C4-2B (cell line): ENCODE measurements at regions not wholly inside any gene's neighbourhood (a gene's known extent, or its start where the extent isn't known, plus 50 kb on each side); places are given as distances from the start of the nearest gene placed in this dataset.
"Not testable (repeated sequence)": the region's sequence is repeated elsewhere in the genome, so short reads cannot be mapped to it uniquely, and the experiment has no call there.

Experiments
- H3K27ac ChIP-seq: fragments of 450-650 bp; 2 replicates; pipeline ENCODE4 v1.5.1; 2017
- ZFX ChIP-seq: fragments of 450-650 bp; IDR thresholded peaks from 2 replicates; pipeline ENCODE4 v1.6.1; 2017
- TF ChIP-seq, protein P1 (sequence below): fragments of 450-650 bp; conservative IDR thresholded peaks from 2 replicates; pipeline ENCODE4 v1.5.1; 2017; ENCODE audit warnings: mild to moderate bottlenecking

DNA sequence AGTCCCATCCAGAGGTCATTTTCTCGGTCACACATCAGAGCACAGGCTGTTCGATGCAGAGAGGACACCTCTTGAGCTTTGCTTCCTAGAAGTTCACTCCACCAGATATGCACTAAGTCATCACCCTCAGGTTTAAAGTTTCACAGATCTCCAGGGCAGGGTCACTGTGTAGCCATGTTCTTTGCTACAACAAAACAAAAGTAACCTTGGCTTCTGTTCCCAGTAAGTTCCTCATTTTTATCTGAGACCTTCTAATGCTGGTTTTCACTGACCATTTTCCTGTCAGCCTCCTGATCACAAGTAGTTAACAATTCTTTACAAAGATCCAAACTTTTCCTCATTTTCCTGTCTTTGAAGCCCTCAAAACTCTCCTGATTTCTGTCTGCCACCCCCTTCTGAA, 97.5 kb upstream of the CTSV start:
- H3K27ac ChIP-seq, result no peak overlapping the region
- TF ChIP-seq ZFX, result no peak
- TF ChIP-seq, protein P1, sequence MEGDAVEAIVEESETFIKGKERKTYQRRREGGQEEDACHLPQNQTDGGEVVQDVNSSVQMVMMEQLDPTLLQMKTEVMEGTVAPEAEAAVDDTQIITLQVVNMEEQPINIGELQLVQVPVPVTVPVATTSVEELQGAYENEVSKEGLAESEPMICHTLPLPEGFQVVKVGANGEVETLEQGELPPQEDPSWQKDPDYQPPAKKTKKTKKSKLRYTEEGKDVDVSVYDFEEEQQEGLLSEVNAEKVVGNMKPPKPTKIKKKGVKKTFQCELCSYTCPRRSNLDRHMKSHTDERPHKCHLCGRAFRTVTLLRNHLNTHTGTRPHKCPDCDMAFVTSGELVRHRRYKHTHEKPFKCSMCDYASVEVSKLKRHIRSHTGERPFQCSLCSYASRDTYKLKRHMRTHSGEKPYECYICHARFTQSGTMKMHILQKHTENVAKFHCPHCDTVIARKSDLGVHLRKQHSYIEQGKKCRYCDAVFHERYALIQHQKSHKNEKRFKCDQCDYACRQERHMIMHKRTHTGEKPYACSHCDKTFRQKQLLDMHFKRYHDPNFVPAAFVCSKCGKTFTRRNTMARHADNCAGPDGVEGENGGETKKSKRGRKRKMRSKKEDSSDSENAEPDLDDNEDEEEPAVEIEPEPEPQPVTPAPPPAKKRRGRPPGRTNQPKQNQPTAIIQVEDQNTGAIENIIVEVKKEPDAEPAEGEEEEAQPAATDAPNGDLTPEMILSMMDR, result no peak

DNA sequence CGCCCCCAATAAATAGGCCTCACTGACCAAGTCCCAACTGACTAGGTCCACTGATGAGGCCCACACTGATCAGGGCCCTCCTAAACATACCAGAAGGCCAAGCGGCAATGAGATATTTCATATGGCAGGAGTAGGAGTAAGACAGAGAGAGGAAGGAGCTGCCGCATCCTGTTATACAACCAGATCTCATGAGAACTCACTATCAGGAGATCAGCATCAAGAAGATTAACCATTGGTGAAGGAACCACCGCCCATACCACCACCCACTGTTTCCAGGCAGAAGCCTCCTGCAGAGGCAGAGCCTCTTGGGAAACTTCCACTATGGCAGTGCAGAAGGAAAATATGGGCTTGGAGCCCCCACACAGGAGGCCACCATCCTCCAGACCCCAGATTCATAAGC, 95.0 kb upstream of the CTSV start:
- not testable (repeated sequence) for H3K27ac ChIP-seq

DNA sequence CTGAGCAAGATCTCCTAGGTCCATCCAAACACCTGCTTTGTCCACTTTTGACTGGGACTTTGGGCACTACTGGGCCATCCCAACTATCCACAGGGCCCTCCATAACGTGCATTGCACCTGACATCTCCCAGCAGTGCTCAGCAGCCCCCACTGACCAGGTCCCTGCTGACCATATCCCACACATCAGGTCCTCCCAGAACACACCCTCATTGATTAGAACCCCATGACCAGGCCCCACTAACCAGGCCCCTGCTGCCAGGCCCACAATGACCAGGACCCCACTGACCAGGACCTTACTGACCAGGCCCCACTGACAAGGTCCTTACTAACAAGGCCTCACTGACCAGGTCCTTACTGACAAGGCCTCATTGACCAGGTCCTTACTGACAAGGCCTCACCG, 93.9 kb upstream of the CTSV start:
- no peak overlapping the region for H3K27ac ChIP-seq
- TF ChIP-seq, protein P1, result no peak

DNA sequence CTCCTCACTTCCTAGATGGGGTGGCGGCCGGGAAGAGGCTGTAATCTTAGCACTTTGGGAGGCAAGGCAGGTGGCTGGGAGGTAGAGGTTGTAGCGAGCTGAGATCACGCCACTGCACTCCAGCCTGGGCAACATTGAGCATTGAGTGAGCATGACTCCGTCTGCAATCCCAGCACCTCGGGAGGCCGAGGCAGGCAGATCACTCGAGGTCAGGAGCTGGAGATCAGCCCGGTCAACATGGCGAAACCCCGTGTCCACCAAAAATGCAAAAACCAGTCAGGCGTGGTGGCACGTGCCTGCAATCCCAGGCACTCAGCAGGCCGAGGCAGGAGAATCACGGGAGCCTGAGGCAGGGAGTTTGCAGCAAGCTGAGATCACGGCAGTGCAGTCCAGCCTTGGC, 91.9 kb upstream of the CTSV start:
- not testable (repeated sequence) for H3K27ac ChIP-seq

DNA sequence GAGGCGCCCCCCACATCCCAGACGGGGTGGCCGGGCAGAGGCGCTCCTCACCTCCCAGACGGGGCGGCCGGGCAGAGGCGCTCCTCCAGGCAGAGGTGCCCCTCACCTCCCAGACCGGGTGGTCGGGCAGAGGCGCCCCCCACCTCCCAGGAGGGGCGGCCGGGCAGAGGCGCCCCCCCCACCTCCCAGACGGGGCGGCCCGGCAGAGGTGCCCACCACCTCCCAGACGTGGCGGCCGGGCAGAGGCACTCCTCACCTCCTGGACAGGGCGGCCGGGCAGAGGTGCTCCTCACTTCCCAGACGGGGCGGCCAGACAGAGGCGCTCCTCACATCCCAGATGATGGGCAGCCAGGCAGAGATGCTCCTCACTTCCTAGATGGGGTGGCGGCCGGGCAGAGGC, 91.4 kb upstream of the CTSV start:
- H3K27ac ChIP-seq, result not testable (repeated sequence)

DNA sequence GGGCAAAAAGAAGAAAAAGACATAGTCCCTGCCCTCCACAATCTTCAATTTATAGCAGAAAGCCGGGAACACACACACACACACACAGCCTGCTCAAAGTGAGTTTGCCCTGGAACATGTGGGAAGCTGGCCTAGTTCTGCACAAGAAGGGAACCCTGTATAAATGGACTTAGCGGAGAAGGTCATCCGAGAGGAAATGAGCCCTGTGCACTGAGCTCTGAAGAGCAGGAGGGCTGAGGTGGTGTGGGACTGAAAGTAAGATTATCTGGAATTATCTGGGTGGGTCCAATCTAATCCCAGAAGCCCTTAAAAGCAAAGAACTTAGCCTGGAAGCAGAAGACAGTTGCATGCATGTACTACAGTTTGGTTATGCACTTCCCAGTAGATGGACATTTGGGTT, 90.0 kb upstream of the CTSV start:
- TF ChIP-seq, protein P1, result no peak
- no peak for TF ChIP-seq ZFX
- H3K27ac ChIP-seq, result no peak overlapping the region

DNA sequence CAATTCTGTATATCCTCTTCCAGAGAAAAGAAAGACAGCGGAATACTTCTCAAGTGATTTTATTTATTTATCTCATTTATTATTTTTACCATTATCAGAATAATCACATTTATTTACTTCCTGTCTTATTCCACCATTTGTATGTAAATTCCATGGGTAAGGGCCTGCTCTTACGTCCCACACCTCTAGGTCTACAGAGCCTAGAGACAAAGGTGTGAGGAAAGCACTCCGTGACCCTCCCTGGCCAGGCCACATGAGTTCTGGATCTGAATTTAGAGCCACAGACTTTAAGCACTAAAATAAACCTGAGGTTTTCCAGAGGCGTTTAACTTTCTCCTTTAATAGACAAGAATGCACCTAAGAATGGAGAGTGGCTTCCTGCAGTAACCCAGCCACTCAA, 85.3 kb upstream of the CTSV start:
- no peak overlapping the region for H3K27ac ChIP-seq
- TF ChIP-seq, protein P1, result no peak
- no peak for TF ChIP-seq ZFX

DNA sequence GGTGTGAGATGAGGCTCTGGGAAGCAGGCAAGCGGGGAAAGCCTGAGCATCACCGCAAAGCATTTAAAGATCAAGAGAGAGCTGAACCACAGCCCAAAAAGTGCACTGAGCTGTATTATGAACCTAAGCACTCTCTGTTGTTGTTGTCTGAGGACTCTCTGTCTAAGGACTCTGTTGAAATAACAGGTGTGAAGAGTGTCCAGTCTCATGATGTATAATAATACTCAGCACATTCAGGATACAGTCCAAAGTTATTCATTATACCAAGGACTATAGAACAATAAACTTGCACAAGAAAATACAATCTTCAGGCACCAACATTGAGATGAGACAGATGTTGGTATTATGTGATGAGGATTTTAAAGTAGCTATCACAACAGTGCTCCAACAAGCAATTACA, 71.8 kb upstream of the CTSV start:
- TF ChIP-seq, protein P1, result no peak
- no peak for TF ChIP-seq ZFX
- H3K27ac ChIP-seq, result no peak overlapping the region

DNA sequence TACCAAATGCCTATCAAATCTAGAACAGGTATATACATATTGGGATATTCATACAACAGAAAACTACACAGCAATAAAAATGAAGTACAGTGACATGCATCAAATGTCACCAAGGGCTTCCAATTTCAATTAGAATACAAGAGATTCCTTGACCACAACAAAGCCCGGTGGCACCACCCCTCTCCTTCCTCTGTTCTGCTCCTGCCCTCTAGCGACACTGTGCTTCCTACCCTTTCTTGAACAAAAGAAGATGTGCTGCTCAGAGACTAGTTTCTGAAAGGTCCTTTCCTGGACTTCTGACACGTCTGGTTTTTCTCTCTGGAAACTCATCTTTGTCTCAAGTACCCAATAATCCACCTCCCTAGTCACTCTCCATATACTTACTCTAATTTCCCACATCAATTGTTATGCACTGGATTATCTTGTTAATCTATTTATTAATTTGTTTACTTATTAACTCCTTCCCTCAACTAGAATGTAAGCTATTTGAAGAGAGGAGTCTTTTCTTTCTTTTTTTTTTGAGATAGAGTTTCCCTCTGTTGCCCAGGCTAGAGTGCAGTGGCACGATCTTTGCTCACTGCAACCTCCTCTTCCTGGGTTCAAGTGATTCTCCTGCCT, 70.4 kb upstream of the CTSV start:
- no peak overlapping the region for H3K27ac ChIP-seq
- TF ChIP-seq, protein P1, result peak; percentile 84
- no peak for TF ChIP-seq ZFX

DNA sequence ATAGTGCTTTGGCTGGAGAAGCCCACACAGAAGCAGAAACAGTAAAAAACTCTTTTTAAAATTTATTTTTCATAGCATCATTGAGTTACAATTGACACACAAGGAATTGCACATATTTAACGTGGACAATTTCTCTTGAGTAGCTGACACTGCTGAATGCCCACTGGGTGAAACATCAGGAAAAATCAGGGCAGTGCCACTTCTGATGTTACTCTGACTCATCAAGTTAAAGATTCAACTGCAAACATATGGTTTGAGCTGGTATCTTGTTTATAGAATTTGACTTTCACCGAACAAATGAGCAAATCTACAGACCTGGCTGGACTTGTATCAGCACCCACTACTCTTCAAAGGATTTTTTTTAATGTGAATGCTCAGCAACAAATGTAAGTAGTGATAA, 66.3 kb upstream of the CTSV start:
- not testable (repeated sequence) for H3K27ac ChIP-seq

DNA sequence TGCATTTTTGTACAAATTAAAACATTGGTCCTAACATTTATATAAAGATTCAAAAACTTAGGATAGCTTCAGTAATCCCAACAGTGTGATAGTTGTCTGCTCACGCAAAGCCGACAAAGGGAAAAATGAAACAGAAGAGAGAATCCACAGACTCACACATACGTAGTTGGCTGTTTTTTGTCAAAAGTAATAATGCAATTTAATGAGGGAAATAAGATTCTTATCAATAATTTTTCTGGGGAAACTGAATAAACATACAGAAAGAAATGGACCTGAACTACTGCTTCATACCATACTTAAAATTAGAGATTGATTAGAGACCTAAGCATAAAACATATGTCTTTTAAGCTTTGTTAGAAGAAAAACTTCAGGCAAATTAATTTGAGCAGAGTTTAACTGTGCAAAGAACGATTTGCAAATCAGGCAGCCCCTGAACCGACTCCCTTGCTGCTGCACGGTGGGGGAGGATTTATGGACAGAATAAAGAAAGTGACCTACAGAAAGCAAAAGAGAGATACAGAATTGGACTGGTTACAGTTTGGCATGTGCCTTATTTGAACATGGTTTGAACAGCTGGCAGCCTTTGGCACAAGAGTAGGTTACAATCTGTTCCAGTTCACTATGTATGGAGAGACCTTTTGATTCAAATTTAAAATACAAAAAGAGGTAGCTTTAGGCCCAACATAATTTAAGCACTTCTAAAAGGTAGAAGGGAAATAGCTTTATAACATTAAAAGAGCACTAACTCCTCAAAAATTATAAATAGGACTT, 64.9 kb upstream of the CTSV start:
- H3K27ac ChIP-seq, result not testable (repeated sequence)

DNA sequence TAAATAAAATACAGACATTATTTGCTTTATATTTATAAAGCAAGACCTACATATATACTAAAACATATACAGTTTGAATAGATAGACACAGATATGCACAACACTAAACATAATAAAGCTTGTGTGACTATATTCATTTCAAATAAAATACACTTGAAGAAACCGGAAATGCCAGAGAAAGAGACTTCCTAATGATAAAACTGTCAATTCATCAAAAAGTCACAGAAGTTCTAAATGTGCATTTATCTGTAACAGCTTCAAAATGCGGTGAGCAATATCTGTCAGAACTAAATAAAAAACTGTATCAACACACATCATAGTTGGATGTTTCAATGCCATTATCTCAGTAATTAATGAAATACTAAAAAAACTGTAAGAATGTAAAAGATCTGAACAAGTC, 60.6 kb upstream of the CTSV start:
- H3K27ac ChIP-seq, result not testable (repeated sequence)
